Testis (tissue), 2 donors: ENCODE measurements at regions not wholly inside any gene's neighbourhood (a gene's known extent, or its start where the extent isn't known, plus 50 kb on each side); places are given as distances from the start of the nearest gene placed in this dataset.

Source experiments
- DNase-seq: peaks from one replicate; pipeline ENCODE4 v3.0.0-alpha.2; 2019
- H3K27ac ChIP-seq, 2 donors: fragments of 200-600 bp; sonication (generic); one replicate each; pipeline ENCODE4 v1.5.1; 2019
- H3K27me3 ChIP-seq: fragments of 200-600 bp; sonication (generic); one replicate; pipeline ENCODE4 v1.5.1; 2019
- H3K36me3 ChIP-seq: fragments of 200-600 bp; sonication (generic); one replicate; pipeline ENCODE4 v1.5.1; 2017; ENCODE audit warnings: low read depth; ENCODE audit errors: missing control alignments
- H3K4me1 ChIP-seq: fragments of 200-600 bp; sonication (generic); one replicate; pipeline ENCODE4 v1.5.1; 2019
- H3K4me3 ChIP-seq, 2 donors: fragments of 200-600 bp; sonication (generic); one replicate each; pipeline ENCODE4 v1.5.1; 2017 to 2019
- H3K9me3 ChIP-seq: fragments of 200-600 bp; sonication (generic); one replicate; pipeline ENCODE4 v1.5.1; 2017
- POLR2A ChIP-seq: fragments of 450-650 bp; IDR thresholded peaks from one replicate; pipeline ENCODE4 v1.6.1; 2017; ENCODE audit warnings: antibody characterized with exemption, mild to moderate bottlenecking, moderate library complexity
- WGBS, 2 donors: methylation state at CpG; one replicate each; pipeline ENCODE4 v1.1.5; 2018; 5-methylcytosine and 5-hydroxymethylcytosine counted together
- intact Hi-C: fragments of 100-400 bp; cut with DNase I; formaldehyde crosslinking; loops from one replicate; pipeline ENCODE4 v1.15.1; 2023; ENCODE audit warnings: low total_unique reads
- TF ChIP-seq, protein P1 (sequence below), 3 experiments: fragments of 450-650 bp in 2 of 3; fragments of 200-600 bp in 1 of 3; sonication (generic) in 1 of 3; IDR thresholded peaks; one replicate each; pipeline ENCODE4 v1.5.1; 2016 to 2019; ENCODE audit warnings: antibody characterized with exemption in 3 of 3, mild to moderate bottlenecking in 2 of 3, moderate library complexity in 1 of 3

DNA sequence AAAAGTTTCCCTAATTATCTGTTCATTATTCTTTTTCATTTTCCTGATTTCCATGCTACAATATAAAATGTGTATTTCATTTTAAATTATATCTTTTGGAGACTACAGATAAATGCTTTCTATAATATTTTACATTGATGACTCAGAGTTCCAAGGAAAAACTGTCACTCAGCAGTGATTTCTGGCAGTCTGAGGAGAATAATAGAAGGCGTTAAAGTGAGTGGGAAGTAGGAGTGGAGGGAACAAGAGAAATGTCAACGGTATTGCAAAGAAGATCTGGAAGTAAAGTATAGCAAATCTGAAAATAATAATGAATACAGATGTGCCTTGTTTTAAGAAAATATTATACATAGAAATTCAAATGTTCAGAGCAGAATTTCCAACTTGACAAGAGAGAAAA, 293.6 kb upstream of the PITX2 start:
- no peak overlapping the region for H3K4me3 ChIP-seq
- no peak for DNase-seq
- no peak for TF ChIP-seq POLR2A
- TF ChIP-seq, protein P1, sequence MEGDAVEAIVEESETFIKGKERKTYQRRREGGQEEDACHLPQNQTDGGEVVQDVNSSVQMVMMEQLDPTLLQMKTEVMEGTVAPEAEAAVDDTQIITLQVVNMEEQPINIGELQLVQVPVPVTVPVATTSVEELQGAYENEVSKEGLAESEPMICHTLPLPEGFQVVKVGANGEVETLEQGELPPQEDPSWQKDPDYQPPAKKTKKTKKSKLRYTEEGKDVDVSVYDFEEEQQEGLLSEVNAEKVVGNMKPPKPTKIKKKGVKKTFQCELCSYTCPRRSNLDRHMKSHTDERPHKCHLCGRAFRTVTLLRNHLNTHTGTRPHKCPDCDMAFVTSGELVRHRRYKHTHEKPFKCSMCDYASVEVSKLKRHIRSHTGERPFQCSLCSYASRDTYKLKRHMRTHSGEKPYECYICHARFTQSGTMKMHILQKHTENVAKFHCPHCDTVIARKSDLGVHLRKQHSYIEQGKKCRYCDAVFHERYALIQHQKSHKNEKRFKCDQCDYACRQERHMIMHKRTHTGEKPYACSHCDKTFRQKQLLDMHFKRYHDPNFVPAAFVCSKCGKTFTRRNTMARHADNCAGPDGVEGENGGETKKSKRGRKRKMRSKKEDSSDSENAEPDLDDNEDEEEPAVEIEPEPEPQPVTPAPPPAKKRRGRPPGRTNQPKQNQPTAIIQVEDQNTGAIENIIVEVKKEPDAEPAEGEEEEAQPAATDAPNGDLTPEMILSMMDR (IDR thresholded peaks at IDR 0.05): no peak
- no peaks in the 10 kb centered on the region for H3K36me3 ChIP-seq
- no peaks in the 10 kb centered on the region for H3K4me1 ChIP-seq
- no peaks in the 10 kb centered on the region for H3K27me3 ChIP-seq
- WGBS, 2 donors: 70 to 79% methylated on average over 2 of the region's 2 CpGs
- H3K9me3 ChIP-seq: no peaks in the 10 kb centered on the region
- H3K27ac ChIP-seq: no peak overlapping the region
- intact Hi-C loops: no loop called here

DNA sequence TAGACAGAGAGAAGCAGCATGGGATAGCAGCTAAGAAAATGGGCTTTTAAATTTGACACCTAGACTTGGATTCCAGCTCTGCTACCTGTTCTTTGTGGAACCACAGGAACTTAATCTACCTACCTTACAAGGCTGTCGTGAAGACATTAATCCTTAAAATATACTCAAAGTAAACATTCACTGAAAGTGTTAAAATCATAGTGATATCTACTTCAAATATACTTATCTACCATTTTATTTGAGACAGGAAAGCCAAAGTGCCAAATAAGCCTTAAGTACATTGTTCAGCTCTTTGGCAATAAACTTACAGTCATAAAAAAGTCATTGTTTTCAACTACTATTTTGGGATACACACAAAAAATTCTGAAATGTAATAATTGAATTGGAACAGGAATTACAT, 295.0 kb upstream of the PITX2 start:
- WGBS, 2 donors: 84 to 91% methylated on average over 1 of the region's 1 CpG
- intact Hi-C loops: no loop called here
- Histone ChIP-seq H3K9me3 (no peaks in the 10 kb centered on the region), H3K27me3 (no peaks in the 10 kb centered on the region), H3K36me3 (no peaks in the 10 kb centered on the region), H3K27ac (no peak overlapping the region), H3K4me3 (no peak overlapping the region), H3K4me1 (no peaks in the 10 kb centered on the region)
- TF ChIP-seq POLR2A: no peak
- TF ChIP-seq, protein P1 (IDR thresholded peaks at IDR 0.05): no peak
- DNase-seq: no peak

DNA sequence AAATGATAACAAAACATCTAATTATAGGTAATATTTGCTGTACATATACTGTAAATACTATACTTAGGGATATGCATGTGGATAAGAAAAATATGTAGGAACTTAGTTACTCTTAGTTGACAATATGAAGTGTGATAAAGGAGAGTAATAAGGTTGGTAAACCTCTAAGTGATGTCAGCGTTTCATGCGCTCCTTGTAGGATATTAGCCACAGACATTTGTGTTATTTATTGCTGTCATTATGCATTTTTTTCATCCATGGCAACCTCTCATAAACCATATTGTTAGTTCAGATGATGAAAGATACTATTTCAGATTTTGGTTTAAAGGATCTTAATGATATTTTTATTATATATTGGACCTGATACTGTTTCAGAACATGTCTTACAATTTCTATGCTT, 298.1 kb upstream of the PITX2 start:
- Histone ChIP-seq H3K9me3 (no peaks in the 10 kb centered on the region), H3K27me3 (no peaks in the 10 kb centered on the region), H3K4me3 (no peak overlapping the region), H3K36me3 (no peaks in the 10 kb centered on the region), H3K27ac (no peak overlapping the region), H3K4me1 (no peaks in the 10 kb centered on the region)
- no peak for TF ChIP-seq POLR2A
- TF ChIP-seq, protein P1 (IDR thresholded peaks at IDR 0.05): no peak
- DNase-seq: no peak
- WGBS, 2 donors: 85 to 87% methylated on average over 2 of the region's 2 CpGs
- intact Hi-C loops: no loop called here

DNA sequence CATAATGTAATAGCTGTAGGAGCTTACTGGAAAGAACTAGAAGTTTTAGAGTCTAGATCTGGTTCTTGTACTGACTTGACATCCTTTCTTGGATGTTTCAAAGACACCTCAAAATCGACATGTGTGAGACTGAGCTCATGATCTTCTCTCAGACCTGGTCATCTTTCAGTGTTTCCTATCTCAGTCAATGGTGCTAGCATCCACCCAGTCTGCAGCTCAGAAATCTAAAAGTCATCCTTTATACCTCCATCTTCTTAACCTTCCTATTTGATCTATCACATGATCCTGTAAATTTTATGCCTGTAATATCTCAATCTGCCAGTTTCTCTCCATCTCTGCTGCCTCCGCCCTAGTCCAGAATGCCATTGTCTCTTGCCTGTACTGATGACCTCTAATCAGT, 301.9 kb upstream of the PITX2 start:
- Histone ChIP-seq H3K36me3 (no peaks in the 10 kb centered on the region), H3K27ac (no peak overlapping the region), H3K27me3 (no peaks in the 10 kb centered on the region), H3K4me3 (no peak overlapping the region), H3K4me1 (no peaks in the 10 kb centered on the region), H3K9me3 (no peaks in the 10 kb centered on the region)
- 83 to 86% methylated on average over 2 of the region's 2 CpGs for WGBS, 2 donors
- intact Hi-C loops: no loop called here
- no peak for DNase-seq
- TF ChIP-seq, protein P1 (IDR thresholded peaks at IDR 0.05): no peak
- TF ChIP-seq POLR2A: no peak

DNA sequence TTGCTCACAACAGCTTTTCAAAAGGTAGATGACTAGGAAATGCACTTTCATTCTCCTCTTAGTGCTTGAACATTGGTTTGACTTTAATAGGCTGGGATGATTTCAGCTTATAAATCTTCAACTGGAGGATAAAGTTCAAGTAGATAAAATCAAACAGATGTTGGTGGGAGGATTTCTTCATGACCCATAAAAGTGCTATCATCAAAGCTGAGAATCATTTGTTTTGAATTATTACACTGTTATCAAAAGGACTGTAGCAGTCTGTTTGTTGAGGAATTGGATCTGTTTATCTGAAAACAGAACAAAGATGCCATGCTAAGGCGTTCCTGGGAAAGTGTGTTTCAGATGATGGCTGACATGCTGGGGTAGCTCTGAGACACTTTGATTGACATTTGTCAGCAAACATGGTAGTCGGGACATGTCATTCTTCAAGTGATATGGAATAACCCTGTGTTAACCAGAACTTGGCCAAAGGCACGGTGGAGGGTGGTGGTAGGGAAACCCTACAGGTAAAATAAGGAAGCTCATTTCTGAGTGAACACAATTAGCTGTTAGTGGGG, 304.0 kb upstream of the PITX2 start:
- 39 to 42% methylated on average over 3 of the region's 3 CpGs for WGBS, 2 donors

More for the DNA sequence above, 304.0 kb upstream of the PITX2 start:
- intact Hi-C loops: no loop called here
- no peak for DNase-seq
- TF ChIP-seq, protein P1 (IDR thresholded peaks at IDR 0.05): no peak
- no peak for TF ChIP-seq POLR2A
- Histone ChIP-seq H3K27me3 (no peaks in the 10 kb centered on the region), H3K27ac (no peak overlapping the region), H3K36me3 (no peaks in the 10 kb centered on the region), H3K9me3 (no peaks in the 10 kb centered on the region), H3K4me1 (no peaks in the 10 kb centered on the region), H3K4me3 (no peak overlapping the region)
